Esophagus squamous epithelium (tissue), 5 donors: ENCODE measurements at regions not wholly inside any gene's neighbourhood (a gene's known extent, or its start where the extent isn't known, plus 50 kb on each side); places are given as distances from the start of the nearest gene placed in this dataset.

Experiments
- DNase-seq: peaks from one replicate; lab custom pipeline; 2025; lab: John Stamatoyannopoulos, UW
- H3K27ac ChIP-seq, 4 donors: fragments of 200-600 bp; sonication (generic); one replicate each; pipeline ENCODE4 v1.5.1; 2016 to 2019; ENCODE audit warnings: mild to moderate bottlenecking in 1 of 4
- H3K27me3 ChIP-seq, 4 donors: fragments of 200-600 bp; sonication (generic); 1 replicate in 3 of 4; 2 replicates in 1 of 4; pipeline versions ENCODE4 v1.5.1 to v1.6.0; 2017 to 2021; ENCODE audit warnings: antibody characterized with exemption in 1 of 4
- H3K36me3 ChIP-seq, 3 donors: fragments of 200-600 bp; sonication (generic); one replicate each; pipeline ENCODE4 v1.5.1; 2016 to 2019
- H3K4me1 ChIP-seq, 3 donors: fragments of 200-600 bp; sonication (generic); one replicate each; pipeline ENCODE4 v1.5.1; 2017 to 2019
- H3K4me3 ChIP-seq, 4 donors: fragments of 200-600 bp; sonication (generic); 1 replicate in 3 of 4; 2 replicates in 1 of 4; pipeline ENCODE4 v1.5.1; 2016 to 2019; ENCODE audit warnings: mild to moderate bottlenecking in 2 of 4, moderate library complexity in 1 of 4
- H3K9me3 ChIP-seq, 3 donors: fragments of 200-600 bp; sonication (generic); one replicate each; pipeline ENCODE4 v1.5.1; 2016 to 2019
- POLR2A ChIP-seq, 4 donors: fragments of 450-650 bp; IDR thresholded peaks; one replicate each; pipeline ENCODE4 v1.6.1; 2017; ENCODE audit warnings: antibody characterized with exemption in 4 of 4, mild to moderate bottlenecking in 4 of 4, moderate library complexity in 3 of 4
- WGBS, 2 donors: methylation state at CpG; one replicate each; pipeline ENCODE4 v1.1.5; 2018; 5-methylcytosine and 5-hydroxymethylcytosine counted together
- intact Hi-C: fragments of 100-400 bp; cut with DNase I; formaldehyde crosslinking; loops from one replicate; pipeline ENCODE4 v1.15.0; 2022
- small RNA-seq, 4 donors: library from RNA; depleted of rRNA; stranded (forward); fragments of <200 nt; gene quantifications; one replicate each; pipeline ENCODE3, GENCODE V24; 2016
- TF ChIP-seq, protein P1 (sequence below), 6 experiments: fragments of 450-650 bp in 4 of 6; fragments of 200-600 bp in 2 of 6; sonication (generic) in 2 of 6; IDR thresholded peaks; one replicate each; pipeline ENCODE4 v1.5.1; 2016 to 2019; ENCODE audit warnings: antibody characterized with exemption in 6 of 6, mild to moderate bottlenecking in 4 of 6, moderate library complexity in 4 of 6
- donor health status: DM: yes; HTN: yes; CAD: no.

DNA sequence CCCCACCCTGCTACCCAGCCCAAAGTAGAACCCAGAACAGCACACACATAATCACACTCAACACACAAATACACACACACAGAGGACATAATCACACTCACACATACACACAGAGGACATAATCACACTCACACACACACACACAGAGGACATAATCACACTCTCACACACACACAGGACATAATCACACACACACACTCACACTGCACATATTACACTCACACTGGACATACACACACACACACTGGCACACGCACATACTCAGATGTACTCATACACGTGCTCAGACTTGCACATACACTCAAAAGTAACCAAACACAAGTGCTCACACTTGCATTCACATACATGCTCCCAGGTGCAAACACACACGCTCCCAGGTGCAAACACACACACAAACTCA, 54.3 kb upstream of the CAMK1G start:
- WGBS, 2 donors = 73% methylated on average over 2 to 3 of the region's 3 CpGs
- no peak for DNase-seq
- Histone ChIP-seq H3K36me3 (no peaks in the 10 kb centered on the region), H3K9me3 (no peaks in the 10 kb centered on the region), H3K4me1 (peaks cover 0 to 13% (median 0%) of the 10 kb centered on the region in 3 donors), H3K27me3 (no peaks in the 10 kb centered on the region), H3K4me3 (no peak overlapping the region), H3K27ac (no peak overlapping the region)
- TF ChIP-seq, protein P1, sequence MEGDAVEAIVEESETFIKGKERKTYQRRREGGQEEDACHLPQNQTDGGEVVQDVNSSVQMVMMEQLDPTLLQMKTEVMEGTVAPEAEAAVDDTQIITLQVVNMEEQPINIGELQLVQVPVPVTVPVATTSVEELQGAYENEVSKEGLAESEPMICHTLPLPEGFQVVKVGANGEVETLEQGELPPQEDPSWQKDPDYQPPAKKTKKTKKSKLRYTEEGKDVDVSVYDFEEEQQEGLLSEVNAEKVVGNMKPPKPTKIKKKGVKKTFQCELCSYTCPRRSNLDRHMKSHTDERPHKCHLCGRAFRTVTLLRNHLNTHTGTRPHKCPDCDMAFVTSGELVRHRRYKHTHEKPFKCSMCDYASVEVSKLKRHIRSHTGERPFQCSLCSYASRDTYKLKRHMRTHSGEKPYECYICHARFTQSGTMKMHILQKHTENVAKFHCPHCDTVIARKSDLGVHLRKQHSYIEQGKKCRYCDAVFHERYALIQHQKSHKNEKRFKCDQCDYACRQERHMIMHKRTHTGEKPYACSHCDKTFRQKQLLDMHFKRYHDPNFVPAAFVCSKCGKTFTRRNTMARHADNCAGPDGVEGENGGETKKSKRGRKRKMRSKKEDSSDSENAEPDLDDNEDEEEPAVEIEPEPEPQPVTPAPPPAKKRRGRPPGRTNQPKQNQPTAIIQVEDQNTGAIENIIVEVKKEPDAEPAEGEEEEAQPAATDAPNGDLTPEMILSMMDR (IDR thresholded peaks at IDR 0.05) = no peak
- TF ChIP-seq POLR2A (IDR thresholded peaks at IDR 0.05) = no peak
- intact Hi-C loops = no loop called here

DNA sequence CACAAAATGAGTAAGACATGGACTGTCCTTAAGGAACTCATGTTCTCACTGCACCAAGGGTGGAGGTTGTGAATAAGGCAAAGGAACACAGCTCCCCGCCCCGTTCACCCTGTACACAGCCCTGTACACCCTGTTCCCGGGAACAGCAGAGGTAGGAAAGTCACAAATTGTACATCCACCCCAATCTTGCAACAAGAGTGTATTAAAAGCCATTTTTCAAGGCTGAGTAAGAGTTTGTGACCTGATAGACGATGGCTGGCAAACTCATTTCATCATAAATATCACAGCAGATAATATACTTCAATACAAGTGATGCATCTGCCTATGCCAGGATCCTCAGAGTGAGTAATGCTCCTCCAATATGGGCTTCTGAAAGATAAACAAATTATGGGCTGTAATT, 52.5 kb upstream of the CAMK1G start:
- Histone ChIP-seq H3K36me3 (peaks cover 0 to 16% (median 0%) of the 10 kb centered on the region in 3 donors), H3K27me3 (no peaks in the 10 kb centered on the region), H3K27ac (peak overlapping the region in 1 of 4 donors; percentile 11), H3K4me1 (peaks cover 0 to 13% (median 0%) of the 10 kb centered on the region in 3 donors), H3K4me3 (no peak overlapping the region), H3K9me3 (no peaks in the 10 kb centered on the region)
- WGBS, 2 donors = 72 to 73% methylated on average over 4 of the region's 4 CpGs
- DNase-seq = no peak
- TF ChIP-seq POLR2A (IDR thresholded peaks at IDR 0.05) = no peak
- intact Hi-C loops = no loop called here

DNA sequence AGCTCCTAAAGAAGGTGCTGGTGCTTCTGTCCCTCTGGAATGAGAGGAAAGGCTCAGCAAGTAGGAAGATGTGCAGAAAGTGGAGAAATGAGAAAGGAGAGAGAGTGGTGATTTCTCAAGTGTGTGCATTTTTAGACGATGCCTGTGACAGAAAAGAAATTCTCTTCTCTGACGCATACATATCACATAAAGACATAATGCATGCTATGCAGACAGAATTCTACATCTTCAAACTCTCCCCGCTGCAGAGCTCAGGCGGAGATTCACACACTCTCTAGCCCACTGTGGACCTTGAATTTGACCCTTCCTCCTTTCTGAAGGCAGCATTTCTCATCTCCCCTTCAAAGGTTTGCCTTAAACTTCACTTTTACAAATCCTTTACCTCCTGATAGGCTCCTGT, 52.0 kb upstream of the CAMK1G start:
- intact Hi-C loops = no loop called here
- H3K4me1 ChIP-seq = peaks cover 0 to 13% (median 0%) of the 10 kb centered on the region in 3 donors
- DNase-seq = no peak
- no peaks in the 10 kb centered on the region for H3K9me3 ChIP-seq
- H3K27ac ChIP-seq = peak overlapping the region in 1 of 4 donors; percentile 11
- no peaks in the 10 kb centered on the region for H3K27me3 ChIP-seq
- H3K36me3 ChIP-seq = peaks cover 0 to 17% (median 0%) of the 10 kb centered on the region in 3 donors
- TF ChIP-seq POLR2A (IDR thresholded peaks at IDR 0.05) = no peak
- TF ChIP-seq, protein P1 (IDR thresholded peaks at IDR 0.05) = no peak
- H3K4me3 ChIP-seq = no peak overlapping the region
- 87 to 92% methylated on average over 4 of the region's 4 CpGs for WGBS, 2 donors

Small RNA genes in the stretch of these regions (small RNA-seq; reads per million reads assigned to genes)
- gene AC104465.1 = 0 reads per million in 4 donors
